ENCODE measurements at regions not wholly inside any gene's neighbourhood (a gene's known extent, or its start where the extent isn't known, plus 50 kb on each side); places are given as distances from the start of the nearest gene placed in this dataset.
A peak's percentile ranks its signal among the peaks of the same experiment; 100 is the strongest.

- no peak for DNase-seq (ENCODE audit: low read depth, low spot score)
- in situ Hi-C loops (cut with HindIII; ENCODE audit: low pct_unique_long_range_greater_than_20kb, low sequenced_read_pairs): no loop called here
Measured at GRCh38 chr2:196247114-196247975, 76.0 kb upstream of the STK17B start.

DNA sequence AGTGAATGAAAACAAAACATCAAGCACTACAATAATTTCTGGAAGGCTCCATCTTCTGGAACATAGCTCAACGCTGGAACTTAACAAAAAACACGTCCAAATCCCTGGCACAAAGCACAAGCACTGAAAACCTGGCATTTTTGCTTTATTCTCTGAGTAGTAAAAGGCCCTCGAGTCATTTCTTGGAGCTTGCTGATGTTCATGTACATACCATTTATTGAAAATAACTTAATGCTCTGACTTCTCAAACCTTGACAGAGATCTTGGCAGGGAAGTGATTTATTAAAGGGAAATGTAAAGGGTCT is 76.5 kb upstream of the STK17B start:
- DNase-seq (ENCODE audit: low read depth, low spot score): no peak
- in situ Hi-C loops (cut with HindIII; ENCODE audit: low pct_unique_long_range_greater_than_20kb, low sequenced_read_pairs): no loop called here

GRCh38 chr2:196248467-196249094 is 77.2 kb upstream of the STK17B start:
- no peak for DNase-seq (ENCODE audit: low read depth, low spot score)
- in situ Hi-C loops (cut with HindIII; ENCODE audit: low pct_unique_long_range_greater_than_20kb, low sequenced_read_pairs): no loop called here

GRCh38 chr2:196249171-196249570 is 77.8 kb upstream of the STK17B start:
- DNase-seq (ENCODE audit: low read depth, low spot score): no peak
- in situ Hi-C loops (cut with HindIII; ENCODE audit: low pct_unique_long_range_greater_than_20kb, low sequenced_read_pairs): no loop called here

- no peak for DNase-seq (ENCODE audit: low read depth, low spot score)
Measured at GRCh38 chr2:196249860-196250259, 78.5 kb upstream of the STK17B start.

DNA sequence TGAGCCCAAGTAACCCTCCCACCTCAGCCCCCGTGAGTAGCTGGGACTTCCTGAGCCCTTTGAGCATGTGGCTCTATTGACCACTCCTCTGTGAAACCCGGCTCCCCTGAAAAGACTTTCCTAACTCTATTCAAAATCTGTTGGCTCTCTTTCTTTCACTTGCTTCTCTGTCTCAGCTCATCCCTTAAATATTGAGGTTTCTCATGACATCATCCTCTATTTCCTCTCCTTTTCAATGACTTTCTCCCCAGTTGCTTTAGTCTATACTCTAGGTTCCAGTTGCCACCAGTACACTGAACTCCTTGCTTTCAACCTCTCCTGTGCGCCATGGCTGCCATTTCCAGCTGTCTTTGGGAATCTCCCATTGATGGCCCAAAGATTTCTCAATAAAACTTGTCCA is 79.8 kb upstream of the STK17B start:
- no peak for DNase-seq (ENCODE audit: low read depth, low spot score)
- in situ Hi-C loops (cut with HindIII; ENCODE audit: low pct_unique_long_range_greater_than_20kb, low sequenced_read_pairs): no loop called here

More at GRCh38 chr2:196249860-196250259, 78.5 kb upstream of the STK17B start:
- in situ Hi-C loops (cut with HindIII; ENCODE audit: low pct_unique_long_range_greater_than_20kb, low sequenced_read_pairs): no loop called here

- in situ Hi-C loops (cut with HindIII; ENCODE audit: low pct_unique_long_range_greater_than_20kb, low sequenced_read_pairs): no loop called here
- DNase-seq (ENCODE audit: low read depth, low spot score): no peak
Measured at GRCh38 chr2:196252408-196253115, 81.2 kb upstream of the STK17B start.

DNA sequence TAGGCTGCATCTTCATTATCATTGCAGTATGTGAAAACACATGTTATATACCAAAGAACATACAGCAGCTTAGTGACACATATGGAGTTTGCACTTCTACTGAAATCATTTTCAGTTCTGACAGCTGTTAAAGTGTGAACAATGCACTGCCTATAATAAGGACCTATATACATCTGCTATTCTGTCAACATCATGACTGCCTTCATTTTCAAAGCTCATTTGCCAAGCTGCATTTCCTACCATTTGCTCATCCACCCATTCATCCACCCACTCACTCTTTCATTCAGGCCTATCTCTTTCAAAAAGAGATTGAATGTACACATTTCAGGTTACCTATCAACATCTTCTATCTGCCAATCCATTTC is 81.7 kb upstream of the STK17B start:
- in situ Hi-C loops (cut with HindIII; ENCODE audit: low pct_unique_long_range_greater_than_20kb, low sequenced_read_pairs): no loop called here
- DNase-seq (ENCODE audit: low read depth, low spot score): no peak

GRCh38 chr2:196256585-196256984 is 85.2 kb upstream of the STK17B start:
- no peak for DNase-seq (ENCODE audit: low read depth, low spot score)
- in situ Hi-C loops (cut with HindIII; ENCODE audit: low pct_unique_long_range_greater_than_20kb, low sequenced_read_pairs): no loop called here

- DNase-seq (ENCODE audit: low read depth, low spot score): no peak
- in situ Hi-C loops (cut with HindIII; ENCODE audit: low pct_unique_long_range_greater_than_20kb, low sequenced_read_pairs): no loop called here
Measured at GRCh38 chr2:196257086-196257485, 85.7 kb upstream of the STK17B start.

DNA sequence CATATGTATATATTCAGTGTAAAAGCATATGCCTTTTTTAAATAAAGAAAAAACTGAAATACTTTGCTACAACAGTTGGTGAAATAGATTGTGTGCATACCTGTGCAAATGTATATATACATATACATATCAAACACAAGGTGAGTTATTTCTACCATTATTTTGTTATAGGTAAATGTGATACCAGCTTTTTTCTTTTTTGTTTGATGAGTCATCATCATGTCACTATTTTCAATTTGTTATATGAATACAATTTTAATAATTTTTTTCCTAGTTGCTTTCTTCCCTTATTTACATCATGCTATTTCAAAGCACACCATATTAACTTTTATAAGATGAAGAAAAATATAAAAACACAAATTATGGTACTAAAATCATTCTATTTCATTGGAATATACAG is 87.0 kb upstream of the STK17B start:
- DNase-seq (ENCODE audit: low read depth, low spot score): no peak
- in situ Hi-C loops (cut with HindIII; ENCODE audit: low pct_unique_long_range_greater_than_20kb, low sequenced_read_pairs): no loop called here

DNA sequence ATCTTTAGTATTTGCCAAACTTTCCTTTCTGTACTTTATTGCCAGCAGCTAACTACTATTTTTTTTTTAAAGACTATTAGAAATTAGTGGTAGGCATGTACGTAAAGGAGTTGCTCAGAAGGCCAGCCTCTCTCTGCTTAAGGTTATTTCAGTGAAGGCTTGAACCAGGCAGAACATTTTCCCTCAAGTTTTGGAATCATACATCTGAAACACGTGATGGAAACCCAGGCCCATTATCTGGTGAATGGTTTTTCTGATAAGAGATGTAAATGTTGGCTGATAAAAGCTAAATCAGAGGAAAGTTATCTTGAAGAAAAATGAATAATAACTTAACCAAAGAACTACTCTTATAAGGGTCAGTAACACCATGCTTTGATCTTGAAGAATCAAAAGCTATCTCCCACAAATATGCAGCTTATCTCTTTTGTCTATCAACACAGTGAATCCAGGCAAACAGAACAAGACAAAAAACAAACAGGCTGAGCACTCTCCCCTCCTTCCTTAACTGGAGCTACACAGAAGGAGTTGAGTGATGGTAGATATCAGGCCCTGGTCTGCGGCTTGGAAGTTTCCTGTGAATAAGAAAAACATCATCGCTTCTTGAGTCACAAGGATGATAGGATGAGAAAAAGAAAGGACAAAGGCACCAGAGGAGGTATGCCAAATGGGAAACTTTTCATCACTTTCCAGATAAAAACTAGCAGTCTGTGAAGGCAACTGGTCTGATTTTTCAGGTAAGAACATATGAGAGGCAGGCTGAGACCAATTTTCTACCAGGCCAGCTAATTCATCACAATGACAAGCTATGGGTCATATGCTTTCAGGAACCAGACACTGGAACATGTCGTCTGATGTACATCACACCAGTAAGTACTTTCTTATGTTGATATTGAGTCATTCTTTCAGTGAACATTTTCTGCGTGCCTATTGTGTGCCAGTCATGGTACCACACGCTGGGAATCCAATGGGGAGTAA is 88.4 kb upstream of the STK17B start:
- no peak for DNase-seq (ENCODE audit: low read depth, low spot score)
- in situ Hi-C loops (cut with HindIII; ENCODE audit: low pct_unique_long_range_greater_than_20kb, low sequenced_read_pairs): no loop called here

DNA sequence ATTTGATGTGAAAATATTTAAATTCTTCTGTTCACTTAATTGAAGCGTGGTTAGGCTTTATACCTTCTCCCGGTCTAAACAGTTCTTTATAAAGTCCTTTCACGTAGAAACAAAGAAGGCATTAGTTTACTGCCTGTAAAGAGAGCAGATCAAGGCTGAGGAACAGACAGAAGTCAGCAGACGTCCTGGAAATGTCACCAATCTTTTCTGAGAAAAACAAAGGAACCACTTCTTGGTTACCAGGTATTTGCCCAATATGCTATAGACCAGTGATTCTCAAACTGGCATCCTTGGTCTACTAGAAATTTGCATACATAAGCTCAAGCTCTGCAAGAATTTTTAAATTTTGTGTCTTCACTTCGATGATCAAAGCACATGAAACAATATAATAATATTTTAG is 89.2 kb upstream of the STK17B start:
- no peak for DNase-seq (ENCODE audit: low read depth, low spot score)
- in situ Hi-C loops (cut with HindIII; ENCODE audit: low pct_unique_long_range_greater_than_20kb, low sequenced_read_pairs): no loop called here

DNA sequence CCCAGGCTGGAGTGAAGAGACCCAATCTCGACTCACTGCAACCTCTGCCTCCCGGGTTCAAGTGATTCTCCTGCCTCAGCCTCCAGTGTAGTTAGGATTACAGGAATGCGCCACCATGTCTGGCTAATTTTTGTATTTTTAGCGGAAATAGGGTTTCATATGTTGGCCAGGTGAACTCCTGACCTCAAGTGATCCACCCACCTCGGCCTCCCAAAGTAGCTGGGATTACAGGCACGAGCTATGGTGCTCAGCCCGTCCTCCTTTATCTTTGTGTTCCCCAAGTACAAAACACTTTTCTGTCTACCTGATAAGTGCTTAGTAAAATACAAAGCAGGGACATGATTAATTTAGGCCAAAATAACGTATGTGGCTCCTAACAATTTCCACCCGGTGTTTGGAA is 91.2 kb upstream of the STK17B start:
- in situ Hi-C loops (cut with HindIII; ENCODE audit: low pct_unique_long_range_greater_than_20kb, low sequenced_read_pairs): no loop called here
- DNase-seq (ENCODE audit: low read depth, low spot score): no peak

- in situ Hi-C loops (cut with HindIII; ENCODE audit: low pct_unique_long_range_greater_than_20kb, low sequenced_read_pairs): no loop called here
- DNase-seq (ENCODE audit: low read depth, low spot score): peak; percentile 96
Measured at GRCh38 chr2:196263181-196263747, 91.9 kb upstream of the STK17B start.

DNA sequence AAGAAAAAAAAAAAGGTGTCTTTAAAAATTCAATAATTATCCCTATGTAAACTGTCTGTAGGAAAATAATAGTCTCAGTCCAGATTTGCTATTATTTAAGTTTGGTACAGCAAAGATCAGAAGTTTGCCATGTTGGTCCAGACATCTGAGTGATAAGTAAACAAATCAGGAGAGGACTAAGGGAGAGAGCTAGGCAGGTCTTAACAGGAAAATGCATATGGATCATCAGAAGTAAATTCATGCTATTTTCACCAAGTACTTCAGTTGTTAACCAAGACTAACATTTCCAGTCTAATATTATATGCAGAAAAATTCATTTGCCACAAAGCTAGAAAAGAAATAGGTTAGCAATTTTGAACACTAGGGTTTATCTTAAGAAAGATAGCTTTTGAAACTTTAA is 95.0 kb upstream of the STK17B start:
- in situ Hi-C loops (cut with HindIII; ENCODE audit: low pct_unique_long_range_greater_than_20kb, low sequenced_read_pairs): no loop called here
- no peak for DNase-seq (ENCODE audit: low read depth, low spot score)

DNA sequence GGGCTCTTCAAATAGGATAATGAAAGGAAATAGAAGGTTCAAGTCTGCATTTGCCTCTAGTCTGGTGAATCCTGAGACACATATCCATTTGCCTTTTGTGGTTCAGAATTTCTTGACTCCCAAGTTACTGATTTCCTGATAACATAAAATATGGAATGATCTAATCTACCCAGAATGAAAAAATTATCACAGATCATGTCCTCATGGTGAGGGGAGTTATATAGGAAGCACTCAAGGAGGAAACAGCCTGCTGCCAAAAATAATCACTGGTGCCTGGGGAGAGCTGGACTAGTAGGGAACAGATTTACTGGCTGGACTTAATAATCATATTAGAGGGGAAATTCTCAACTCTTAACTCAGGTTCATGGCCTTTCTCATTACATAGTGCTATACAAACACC is 95.5 kb upstream of the STK17B start:
- in situ Hi-C loops (cut with HindIII; ENCODE audit: low pct_unique_long_range_greater_than_20kb, low sequenced_read_pairs): no loop called here
- DNase-seq (ENCODE audit: low read depth, low spot score): no peak

GRCh38 chr2:196268025-196268424 is 96.6 kb upstream of the STK17B start:
- in situ Hi-C loops (cut with HindIII; ENCODE audit: low pct_unique_long_range_greater_than_20kb, low sequenced_read_pairs): no loop called here
- DNase-seq (ENCODE audit: low read depth, low spot score): no peak

Data from SK-MEL-5 (cell line).